HG03025 (cell line): ENCODE measurements at regions not wholly inside any gene's neighbourhood (a gene's known extent, or its start where the extent isn't known, plus 50 kb on each side); places are given as distances from the start of the nearest gene placed in this dataset.
"Not testable (repeated sequence)": the region's sequence is repeated elsewhere in the genome, so short reads cannot be mapped to it uniquely, and the experiment has no call there.

Experiments
- ATAC-seq: cut with Tn5 transposase; IDR thresholded peaks from one replicate; pipeline ENCODE4 v1.9.1; 2021; ENCODE audit warnings: mild to moderate bottlenecking, moderate library complexity; ENCODE audit not compliant: unreplicated experiment, low FRiP score

GRCh38 chr21:22813201-22813600 lies 1815.0 kb downstream of the NCAM2 start:
- no peak for ATAC-seq

GRCh38 chr21:22818681-22819485 lies 1820.7 kb downstream of the NCAM2 start:
- not testable (repeated sequence) for ATAC-seq

GRCh38 chr21:22827422-22827821 lies 1829.2 kb downstream of the NCAM2 start:
- no peak for ATAC-seq

GRCh38 chr21:22842875-22843274 lies 1844.7 kb downstream of the NCAM2 start:
- ATAC-seq = no peak

GRCh38 chr21:22855581-22855980 lies 1857.4 kb downstream of the NCAM2 start:
- ATAC-seq = no peak

- ATAC-seq = no peak
Measured at GRCh38 chr21:22871692-22872091, 1873.5 kb downstream of the NCAM2 start.

- ATAC-seq = no peak
Measured at GRCh38 chr21:22880573-22880972, 1882.4 kb downstream of the NCAM2 start.

- no peak for ATAC-seq
Measured at GRCh38 chr21:22881131-22881530, 1882.9 kb downstream of the NCAM2 start.

- ATAC-seq = no peak
Measured at GRCh38 chr21:22885079-22885478, 1886.9 kb downstream of the NCAM2 start.

- ATAC-seq = no peak
Measured at GRCh38 chr21:22885614-22886013, 1887.4 kb downstream of the NCAM2 start.

- no peak for ATAC-seq
Measured at GRCh38 chr21:22889445-22889844, 1891.2 kb downstream of the NCAM2 start.

- no peak for ATAC-seq
Measured at GRCh38 chr21:22890656-22891055, 1892.4 kb downstream of the NCAM2 start.

- no peak for ATAC-seq
Measured at GRCh38 chr21:22892028-22892427, 1893.8 kb downstream of the NCAM2 start.

- no peak for ATAC-seq
Measured at GRCh38 chr21:22892740-22893139, 1894.5 kb downstream of the NCAM2 start.

- ATAC-seq = no peak
Measured at GRCh38 chr21:22898051-22898665, 1899.9 kb downstream of the NCAM2 start.

- no peak for ATAC-seq
Measured at GRCh38 chr21:22900490-22900889, 1902.3 kb downstream of the NCAM2 start.

- no peak for ATAC-seq
Measured at GRCh38 chr21:22903851-22904250, 1905.6 kb downstream of the NCAM2 start.

- no peak for ATAC-seq
Measured at GRCh38 chr21:22904385-22904784, 1906.2 kb downstream of the NCAM2 start.

GRCh38 chr21:22925032-22925431 lies 1926.8 kb downstream of the NCAM2 start:
- no peak for ATAC-seq

- no peak for ATAC-seq
Measured at GRCh38 chr21:22927469-22927868, 1929.3 kb downstream of the NCAM2 start.

GRCh38 chr21:22941779-22942490 lies 1943.7 kb downstream of the NCAM2 start:
- ATAC-seq = no peak
